ENCODE measurements at regions not wholly inside any gene's neighbourhood (a gene's known extent, or its start where the extent isn't known, plus 50 kb on each side); places are given as distances from the start of the nearest gene placed in this dataset.

DNA sequence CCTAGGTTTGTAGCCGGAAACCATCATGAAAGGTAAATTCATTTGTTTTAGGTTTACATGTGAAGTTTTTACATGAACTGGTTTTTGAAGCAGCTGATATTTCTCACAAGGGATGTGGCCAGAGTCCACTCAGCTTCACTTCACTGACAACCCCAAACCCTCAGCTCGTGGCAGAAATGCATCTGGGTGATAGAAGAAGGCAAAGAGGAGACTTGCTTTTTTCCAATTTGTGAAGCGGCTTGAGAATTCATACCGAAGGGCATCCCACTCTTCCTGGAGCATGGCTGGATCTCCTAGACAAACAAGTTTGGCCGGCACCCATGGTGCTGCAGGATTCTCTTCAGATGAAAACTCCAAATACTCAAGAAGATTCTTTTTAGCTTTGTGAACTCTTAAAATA lies 392.8 kb upstream of the CNR1 start:
- DNase-seq (ENCODE audit: extremely low spot score, insufficient read length, low read depth): no peak
- FAIRE-seq: no peak

DNA sequence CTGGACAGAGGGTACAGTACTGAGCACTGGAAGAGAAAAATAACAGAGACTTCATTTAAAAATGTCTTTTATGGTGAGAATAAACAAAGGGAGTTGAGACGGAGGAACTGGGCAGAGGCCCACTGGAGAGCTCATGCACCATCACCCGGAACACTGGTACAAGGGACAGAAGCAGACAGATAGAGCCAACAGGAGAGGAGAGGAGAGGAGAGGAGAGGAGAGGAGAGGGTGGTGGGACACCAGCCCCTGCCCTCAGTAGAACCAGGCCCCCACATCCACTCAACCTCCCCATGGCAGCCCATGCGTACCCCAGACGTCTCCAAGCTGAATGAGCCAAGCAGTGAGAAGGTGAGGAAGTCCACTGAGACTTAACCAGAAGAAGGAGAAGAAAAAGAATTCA lies 390.5 kb upstream of the CNR1 start:
- DNase-seq (ENCODE audit: extremely low spot score, insufficient read length, low read depth) (no peak), FAIRE-seq (no peak)

DNA sequence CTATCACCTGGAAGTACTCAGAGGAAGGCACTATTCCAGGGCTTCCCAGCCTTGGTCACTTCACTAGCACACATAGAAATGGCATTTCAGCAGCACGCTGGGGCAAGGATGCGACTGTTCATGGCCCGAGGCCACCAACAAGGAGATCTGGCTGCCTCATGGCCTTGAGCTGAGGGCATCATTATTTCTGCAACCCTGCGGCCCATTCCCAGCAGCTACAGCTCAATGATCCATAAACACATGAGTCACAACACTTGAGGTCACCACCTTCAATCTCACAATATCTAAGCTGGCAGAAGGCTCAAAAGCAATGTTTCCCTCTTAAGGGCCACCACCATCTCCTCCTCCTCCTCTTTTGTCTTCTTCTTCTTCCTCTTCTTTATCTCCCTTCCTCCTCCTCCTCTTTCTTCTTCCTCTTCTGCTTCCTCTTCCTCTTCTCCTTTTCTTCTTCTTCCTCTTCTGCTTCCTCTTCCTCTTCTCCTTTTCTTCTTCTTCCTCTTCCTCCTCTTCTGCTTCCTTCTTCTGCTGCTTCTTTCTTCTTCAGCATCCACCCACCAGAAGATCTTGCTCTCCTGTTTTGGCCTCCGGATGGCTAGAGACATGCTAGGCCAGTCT lies 382.9 kb upstream of the CNR1 start:
- FAIRE-seq (no peak), DNase-seq (ENCODE audit: extremely low spot score, insufficient read length, low read depth) (no peak)

DNA sequence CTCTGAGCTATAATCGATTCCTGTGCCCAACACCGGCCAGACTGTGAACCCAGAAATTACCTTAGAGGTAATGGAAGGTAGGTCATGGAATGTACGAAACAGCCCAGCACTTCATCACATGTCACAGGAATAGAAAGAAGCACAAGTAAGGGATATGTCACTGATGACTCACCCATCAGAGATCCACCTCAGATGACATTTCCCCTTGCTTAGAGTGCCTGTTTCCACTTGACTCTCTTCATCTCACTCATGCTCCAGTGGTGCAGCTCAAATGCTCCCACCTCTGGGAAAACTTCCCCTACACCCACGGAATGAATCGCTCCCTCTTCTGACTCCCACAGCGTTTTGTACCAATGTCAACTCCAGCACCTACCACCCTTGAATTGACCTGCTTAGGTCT lies 381.6 kb upstream of the CNR1 start:
- no peak for DNase-seq (ENCODE audit: extremely low spot score, insufficient read length, low read depth)
- no peak for FAIRE-seq

DNA sequence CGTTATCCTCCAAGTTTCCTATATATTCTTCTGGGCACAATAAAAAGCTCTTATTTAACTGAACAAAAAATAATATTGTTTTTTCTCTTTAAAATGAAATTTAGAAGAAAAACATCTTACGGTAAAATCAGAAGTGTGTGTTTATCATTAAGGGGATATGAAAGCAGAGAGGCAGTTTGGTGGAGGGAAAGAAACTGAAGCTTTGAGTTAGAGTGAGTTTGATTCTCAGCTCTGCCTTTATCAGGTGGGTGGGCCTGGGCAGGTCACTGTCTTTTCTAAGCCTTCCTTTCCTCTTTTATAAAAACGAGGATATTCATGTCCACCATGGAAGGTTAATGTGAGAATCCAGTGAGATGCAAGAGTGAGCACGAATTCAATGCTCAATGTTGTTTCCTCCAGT lies 379.8 kb upstream of the CNR1 start:
- DNase-seq (ENCODE audit: extremely low spot score, insufficient read length, low read depth): no peak
- no peak for FAIRE-seq

DNA sequence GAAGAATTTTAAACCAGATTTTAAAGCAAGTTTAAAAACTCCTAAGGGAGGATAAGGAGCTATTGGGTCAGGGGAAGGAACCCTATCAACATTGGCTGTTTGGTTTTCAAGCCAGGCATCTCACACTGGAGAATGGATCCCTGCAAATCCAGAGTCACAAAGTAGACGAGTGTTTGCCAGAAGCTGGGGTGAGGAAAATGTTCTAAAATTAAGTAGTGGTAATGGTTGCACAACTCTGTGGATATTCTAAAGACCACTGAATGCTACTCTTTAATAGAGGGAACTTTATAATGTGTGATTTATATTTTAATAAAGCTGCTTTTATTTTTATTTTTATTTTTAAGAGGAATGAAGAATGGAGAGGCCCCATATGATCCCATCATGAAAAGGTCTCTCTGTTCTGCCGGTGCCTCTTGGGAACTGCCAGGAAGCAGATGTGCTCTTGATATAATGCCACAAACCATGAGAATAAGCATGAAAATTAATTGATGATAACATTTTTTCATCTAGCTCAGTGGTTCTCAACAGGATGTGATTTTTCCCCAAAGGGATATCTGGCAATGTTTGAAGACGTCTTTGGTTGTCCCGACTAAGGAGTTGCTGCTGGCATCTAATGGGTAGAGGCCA lies 379.0 kb upstream of the CNR1 start:
- FAIRE-seq (no peak), DNase-seq (ENCODE audit: extremely low spot score, insufficient read length, low read depth) (no peak)

DNA sequence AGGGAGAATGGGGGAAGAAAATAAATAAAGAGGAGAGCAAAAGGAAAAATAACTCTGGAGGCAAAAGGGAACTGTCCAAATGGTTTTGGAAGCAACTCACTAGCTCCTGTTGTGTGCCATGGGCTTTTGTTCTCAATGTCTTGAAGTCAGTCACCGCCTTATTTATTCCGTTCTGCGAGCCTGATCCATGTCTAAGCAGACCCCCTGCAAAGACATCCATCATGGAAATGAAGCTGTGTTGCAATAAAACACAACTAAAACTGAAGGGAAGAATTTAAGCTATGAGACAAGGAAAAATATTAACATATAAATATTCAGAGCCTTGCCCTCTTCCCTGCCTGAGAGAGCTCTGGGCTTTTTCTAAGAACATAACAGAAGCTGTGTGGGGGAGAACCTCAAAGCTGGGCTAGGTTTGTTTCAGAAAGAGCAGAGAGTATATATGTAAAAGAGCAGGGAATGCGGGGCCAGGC lies 373.2 kb upstream of the CNR1 start:
- FAIRE-seq (no peak), DNase-seq (ENCODE audit: extremely low spot score, insufficient read length, low read depth) (no peak)

DNA sequence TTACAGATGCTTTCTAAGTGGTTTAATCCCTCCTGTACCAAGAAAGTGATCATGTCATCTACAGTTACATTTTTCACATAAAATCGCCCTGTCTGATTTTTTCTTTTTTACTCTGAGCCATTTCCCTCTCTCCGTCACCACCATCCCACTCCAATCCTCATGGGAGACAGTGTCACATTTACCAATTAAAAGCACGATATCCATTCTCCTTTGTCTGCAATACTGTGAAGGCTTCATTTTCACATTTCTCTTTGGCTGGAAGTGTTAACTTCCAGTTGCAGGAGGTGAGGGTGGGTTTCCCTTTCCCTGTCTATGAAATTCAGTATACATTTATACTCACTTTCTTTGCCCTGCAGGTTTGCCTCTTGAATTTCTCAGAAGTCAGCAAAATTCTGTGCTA lies 372.7 kb upstream of the CNR1 start:
- FAIRE-seq: no peak

DNA sequence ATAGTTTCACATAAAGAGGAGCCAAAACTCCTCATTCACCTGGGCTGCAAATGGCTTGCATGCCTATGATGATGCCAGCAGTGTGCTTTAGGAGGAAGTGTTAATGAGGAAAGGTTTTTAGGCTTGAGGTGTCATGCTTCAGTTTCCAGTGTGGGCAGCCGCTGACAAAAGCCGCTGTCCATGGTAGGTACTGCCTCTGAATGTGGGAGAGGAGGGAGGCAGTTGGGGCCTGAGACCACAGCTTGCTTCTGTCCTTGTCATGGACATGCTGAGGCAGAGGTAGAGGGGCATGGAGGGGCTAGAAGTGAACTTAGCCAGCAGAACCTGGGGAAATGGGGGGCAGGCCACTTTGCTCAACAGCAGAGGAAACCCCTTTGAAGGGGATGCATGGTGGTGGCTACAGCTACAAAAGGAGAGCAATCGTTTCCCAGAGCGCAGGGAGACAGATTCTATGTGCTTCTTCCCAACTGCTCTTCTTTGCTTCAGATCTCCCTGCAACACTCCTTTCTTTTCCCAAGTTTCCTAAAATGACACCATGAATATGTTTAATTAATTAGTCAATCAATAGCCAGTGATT lies 372.1 kb upstream of the CNR1 start:
- FAIRE-seq: no peak

More for the DNA sequence above, 372.7 kb upstream of the CNR1 start:
- DNase-seq (ENCODE audit: extremely low spot score, insufficient read length, low read depth): no peak

DNA sequence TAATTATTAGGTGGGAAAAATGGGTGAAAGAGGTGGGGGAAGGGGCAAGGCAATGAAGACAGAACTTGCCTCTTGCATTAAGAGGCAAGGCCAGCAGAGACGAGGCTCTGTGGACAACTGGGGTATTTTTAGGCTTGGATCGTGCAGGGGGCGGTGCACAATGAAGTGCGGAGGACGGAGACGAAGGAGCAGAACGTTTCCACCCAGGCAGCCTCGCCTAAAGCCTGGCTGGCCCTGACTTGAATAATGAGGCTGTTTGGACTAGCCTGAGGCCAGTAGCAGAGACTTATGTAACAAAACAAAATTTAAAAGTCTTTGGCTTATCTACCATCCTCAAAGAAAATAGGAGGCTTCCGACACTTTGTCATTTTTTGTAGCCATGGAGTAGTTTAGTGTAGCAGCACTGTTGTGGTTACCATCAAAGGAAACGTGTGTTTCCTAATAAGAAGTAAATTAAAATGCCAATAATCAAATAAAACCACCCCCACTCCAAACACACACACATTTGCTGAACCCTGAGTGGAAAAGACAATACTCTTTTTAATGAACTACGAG lies 370.0 kb upstream of the CNR1 start:
- FAIRE-seq (no peak), DNase-seq (ENCODE audit: extremely low spot score, insufficient read length, low read depth) (no peak)

More for the DNA sequence above, 372.1 kb upstream of the CNR1 start:
- DNase-seq (ENCODE audit: extremely low spot score, insufficient read length, low read depth): peak; percentile 23

DNA sequence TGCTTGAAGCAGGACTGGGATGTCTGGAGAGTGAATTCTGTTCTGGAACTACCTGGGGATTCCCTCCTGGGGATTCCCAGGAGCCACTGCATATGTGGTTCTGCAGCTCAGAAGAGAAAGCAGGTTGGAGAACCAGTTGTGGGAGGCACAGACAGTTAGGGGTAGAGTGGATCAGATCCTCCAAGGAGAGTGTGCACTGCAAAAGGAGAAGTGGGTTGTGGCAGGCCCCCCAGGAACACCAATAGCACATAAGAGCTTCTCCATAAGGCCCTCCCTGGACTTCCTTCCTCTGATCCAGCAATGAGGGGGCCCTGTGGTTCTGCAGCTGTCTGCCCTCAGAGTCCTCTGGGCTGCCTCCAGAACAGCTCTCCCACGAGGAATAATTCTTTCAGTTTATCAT lies 369.2 kb upstream of the CNR1 start:
- no peak for FAIRE-seq
- no peak for DNase-seq (ENCODE audit: extremely low spot score, insufficient read length, low read depth)

DNA sequence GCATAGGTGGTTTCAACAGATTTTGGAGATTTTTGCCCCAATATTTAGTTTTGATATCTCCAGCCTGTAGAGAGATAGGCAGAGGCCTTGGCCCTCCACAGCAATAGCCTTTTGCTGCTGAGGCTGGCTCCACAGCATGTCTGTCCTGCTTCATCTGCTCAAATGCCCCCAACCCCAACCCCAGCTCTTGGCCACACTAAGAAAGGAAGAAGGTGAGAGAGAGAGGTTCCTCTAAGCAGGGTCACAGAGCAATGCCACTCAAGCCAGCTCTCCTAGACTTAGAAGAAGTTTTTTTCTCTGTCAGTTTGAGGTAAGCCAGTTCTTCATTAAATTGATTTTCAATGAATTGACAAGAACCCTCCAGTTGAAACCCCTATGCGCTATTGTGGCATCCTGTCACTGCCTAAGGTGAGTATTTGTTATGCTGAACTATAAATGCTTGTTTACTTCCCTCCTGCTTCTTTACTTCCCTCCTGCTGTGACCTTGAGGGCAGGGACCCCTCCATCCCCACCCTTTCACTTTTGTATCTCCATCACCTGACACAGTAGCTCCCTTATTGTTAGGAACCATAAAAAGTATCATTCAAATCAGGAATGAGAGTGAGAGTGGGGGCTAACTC lies 366.2 kb upstream of the CNR1 start:
- FAIRE-seq (no peak), DNase-seq (ENCODE audit: extremely low spot score, insufficient read length, low read depth) (no peak)

DNA sequence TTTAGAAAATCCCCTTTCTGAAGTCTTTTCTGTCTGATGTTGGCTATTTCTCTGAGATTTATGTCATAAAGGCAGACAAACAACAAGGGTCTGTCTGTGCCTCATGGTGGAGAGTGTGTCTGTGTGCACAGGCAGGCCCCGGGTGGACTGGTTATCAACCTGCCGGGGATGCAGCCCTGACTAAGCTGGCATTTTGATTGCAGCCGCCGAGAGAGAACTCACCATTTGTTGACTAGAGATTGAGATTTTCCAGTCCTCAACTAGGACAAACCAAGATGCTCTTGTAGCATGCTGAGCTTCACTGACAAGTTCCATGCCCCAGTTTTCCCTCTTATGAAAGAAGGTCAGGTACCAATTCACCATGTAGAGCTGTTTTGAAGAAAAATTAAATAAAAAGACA lies 363.6 kb upstream of the CNR1 start:
- DNase-seq (ENCODE audit: extremely low spot score, insufficient read length, low read depth) (no peak), FAIRE-seq (no peak)

DNA sequence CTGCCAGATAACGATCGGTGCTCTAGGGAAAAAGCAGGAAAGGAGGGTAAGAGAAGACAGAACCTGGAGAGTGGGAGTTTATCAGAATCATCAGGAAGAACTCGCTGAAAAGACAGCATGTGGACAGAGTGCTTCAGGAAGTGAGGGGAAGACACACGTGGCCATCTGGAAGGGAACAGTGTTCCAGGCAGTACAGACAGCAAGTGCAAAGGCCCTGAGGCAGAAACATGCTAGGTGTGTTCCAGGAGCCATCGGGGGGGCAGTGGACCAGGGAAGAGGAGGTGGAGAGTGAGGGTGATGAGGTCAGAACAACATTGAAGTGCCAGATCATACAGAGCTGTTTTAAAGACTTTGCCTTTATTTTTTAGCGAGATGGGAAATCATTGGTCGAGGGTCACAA lies 354.3 kb upstream of the CNR1 start:
- FAIRE-seq: no peak
- no peak for DNase-seq (ENCODE audit: extremely low spot score, insufficient read length, low read depth)

DNA sequence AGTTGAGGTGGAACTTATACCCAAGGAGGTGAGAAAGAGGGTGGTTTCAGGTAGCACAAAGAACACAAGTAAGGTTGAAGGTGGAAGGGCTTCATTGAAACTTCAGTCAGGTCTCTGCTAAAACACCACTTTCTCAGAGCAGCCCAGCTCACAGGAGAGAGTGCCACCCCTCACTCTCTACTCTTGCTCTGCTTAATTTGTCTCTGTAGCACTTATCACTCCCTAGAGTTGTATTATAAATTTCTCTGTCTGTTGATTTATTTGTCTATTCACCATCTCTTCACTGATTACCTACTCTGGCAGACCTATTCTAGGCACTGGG lies 353.8 kb upstream of the CNR1 start:
- no peak for FAIRE-seq
- no peak for DNase-seq (ENCODE audit: extremely low spot score, insufficient read length, low read depth)

DNA sequence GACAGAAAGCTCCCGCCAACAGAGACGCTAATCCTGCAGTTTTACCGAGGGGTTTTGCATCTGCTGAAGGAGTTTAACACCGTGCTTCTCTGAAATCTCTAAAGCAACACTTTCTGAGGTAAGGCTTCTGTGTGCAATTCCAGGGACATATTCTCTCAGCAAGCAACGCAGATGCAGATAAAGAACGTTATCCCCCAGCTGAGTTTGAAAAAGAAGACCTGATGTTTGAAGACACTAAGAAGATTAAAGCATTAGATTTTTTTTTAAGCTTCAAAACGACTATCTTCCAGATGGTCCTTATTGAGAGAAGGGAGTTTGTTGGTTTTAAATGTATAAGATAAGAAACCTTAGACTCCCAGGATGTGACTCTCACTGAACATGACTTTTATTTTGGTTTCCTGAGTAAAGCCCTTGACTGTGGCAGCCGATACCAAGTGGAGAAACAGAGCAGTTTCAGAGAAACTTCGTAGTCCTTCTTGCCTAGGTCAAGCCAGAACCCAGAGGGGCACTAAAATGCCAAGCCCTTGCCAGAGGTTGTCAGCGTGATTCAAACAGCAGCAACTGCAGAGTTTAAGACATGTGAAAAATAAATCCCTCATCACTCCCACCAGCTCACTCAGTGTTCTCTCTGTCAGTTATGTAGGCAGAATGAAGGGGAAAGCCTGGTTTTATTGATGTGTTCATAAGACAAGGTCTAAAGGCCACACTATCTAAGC lies 353.3 kb upstream of the CNR1 start:
- no peak for FAIRE-seq
- DNase-seq (ENCODE audit: extremely low spot score, insufficient read length, low read depth): no peak

DNA sequence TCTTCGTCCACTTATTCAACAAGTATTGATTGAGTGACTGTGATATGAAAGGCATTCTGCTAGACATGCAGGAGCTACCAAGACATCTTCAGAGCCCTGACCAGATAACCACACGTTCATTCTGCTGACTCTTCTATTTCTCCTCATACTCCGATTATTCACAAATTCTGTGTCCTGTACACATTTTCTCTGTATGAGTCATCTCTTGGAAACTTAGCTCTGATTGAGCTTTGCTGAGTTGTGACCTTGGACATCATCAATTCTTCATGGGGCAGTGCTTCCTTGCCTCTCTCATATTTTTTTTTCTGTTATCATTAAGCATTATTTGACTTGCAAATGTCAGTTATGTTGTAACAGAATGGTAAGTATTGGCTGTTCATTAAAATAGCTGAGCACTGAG lies 351.6 kb upstream of the CNR1 start:
- DNase-seq (ENCODE audit: extremely low spot score, insufficient read length, low read depth) (no peak), FAIRE-seq (no peak)

DNA sequence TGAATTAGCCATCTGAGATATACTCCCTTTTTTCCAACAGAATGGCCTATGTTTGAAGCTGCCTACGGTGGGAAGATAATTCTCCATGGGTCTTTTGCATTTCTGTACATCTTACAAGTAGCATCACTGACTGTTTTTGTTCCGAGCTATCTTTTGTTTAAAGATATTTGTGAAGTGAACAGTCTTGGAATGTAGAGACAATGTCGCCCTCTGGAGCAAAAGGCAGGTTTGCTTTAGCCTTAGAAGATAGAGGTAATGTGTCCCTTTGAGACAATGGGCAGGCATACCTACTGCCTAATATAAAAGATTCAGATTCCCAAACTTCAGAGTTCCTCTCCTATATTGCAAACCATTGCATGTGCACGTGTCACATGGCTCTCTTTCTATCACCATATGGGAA lies 347.8 kb upstream of the CNR1 start:
- no peak for FAIRE-seq
- DNase-seq (ENCODE audit: extremely low spot score, insufficient read length, low read depth): no peak

DNA sequence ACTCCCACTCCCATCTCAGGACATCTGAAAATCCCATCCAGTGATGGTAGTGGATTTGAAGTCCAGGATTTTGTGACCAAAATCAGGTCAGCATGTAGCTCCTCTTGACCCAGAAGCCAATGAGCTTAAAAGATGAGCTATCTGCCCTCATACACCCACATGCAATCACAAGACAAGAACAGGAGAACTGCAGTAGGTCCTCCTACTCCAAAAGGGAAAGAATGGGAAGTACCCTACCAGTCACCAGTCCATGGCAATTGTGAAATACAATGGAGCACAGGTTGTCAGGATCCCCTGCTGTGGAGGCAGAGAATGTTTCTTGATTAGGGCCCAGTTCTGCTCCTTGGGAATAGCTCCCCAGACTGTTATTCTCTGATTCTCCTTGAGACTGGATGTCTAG lies 347.3 kb upstream of the CNR1 start:
- no peak for FAIRE-seq

DNA sequence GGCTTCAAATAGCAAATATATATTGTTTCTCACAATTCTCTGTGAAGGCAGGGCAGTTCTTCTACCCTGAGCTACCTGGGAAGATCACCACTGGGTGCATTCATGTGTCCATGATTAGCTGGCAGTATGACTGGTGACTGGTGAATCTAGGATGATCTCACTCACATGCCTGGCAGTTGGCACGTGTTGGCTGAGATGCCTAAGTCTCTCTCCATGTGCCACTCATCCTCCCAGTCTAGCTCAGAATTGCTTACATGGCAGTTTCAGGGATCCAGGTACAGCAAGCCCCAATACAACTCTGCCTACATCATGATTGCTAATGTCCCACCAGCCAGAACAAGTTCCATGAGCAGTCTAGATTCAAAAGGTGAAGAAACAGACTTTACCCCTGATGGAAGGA lies 346.8 kb upstream of the CNR1 start:
- DNase-seq (ENCODE audit: extremely low spot score, insufficient read length, low read depth): no peak
- FAIRE-seq: no peak

More for the DNA sequence above, 347.3 kb upstream of the CNR1 start:
- DNase-seq (ENCODE audit: extremely low spot score, insufficient read length, low read depth): no peak

DNA sequence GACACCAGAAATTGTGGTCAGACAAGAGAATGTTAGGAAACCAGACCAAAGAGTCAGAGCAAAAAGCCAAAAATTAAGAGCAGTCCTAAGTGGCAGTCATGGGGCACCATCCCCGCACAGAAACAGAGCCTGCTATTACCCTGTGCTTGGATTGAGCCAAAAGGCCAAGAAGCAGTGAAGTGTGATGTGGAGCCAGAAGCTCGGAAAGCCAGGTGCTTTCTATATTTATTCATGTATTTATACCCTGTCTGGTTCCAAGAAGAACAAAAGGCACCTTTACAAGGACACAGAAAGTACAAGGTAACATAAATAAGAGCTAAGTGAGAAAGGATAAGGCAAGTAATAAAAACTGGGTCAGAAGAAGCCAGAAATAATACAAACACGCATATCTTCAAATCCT lies 336.2 kb upstream of the CNR1 start:
- FAIRE-seq (no peak), DNase-seq (ENCODE audit: extremely low spot score, insufficient read length, low read depth) (no peak)

All from GM18507 (cell line).